NOMO-1 treated with DMSO at 0.1 percent for 48 hours (cell line): ENCODE measurements at regions not wholly inside any gene's neighbourhood (a gene's known extent, or its start where the extent isn't known, plus 50 kb on each side); places are given as distances from the start of the nearest gene placed in this dataset.

Experiments
- DNase-seq: peaks from one replicate; lab custom pipeline; 2025; ENCODE audit not compliant: unreplicated experiment; lab: John Stamatoyannopoulos, UW

DNA sequence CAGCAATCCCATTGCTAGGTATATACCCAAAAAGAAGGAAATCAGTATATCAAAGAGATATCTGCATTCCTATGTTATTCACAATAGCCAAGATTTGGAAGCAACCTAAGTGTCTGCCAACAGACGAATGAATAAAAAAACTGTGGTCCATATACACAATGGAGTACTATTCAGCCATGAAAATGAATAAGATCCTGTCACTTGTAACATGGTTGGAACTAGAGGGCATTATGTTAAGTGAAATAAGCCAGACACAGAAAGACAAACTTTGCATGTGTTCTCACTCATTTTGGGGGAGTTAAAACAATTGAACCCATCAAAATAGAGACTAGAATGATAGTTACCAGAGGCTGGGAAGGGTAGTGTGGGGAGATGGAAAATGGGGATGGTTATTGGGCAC is 323.5 kb upstream of the NFE2L3 start:
- no peak for DNase-seq

DNA sequence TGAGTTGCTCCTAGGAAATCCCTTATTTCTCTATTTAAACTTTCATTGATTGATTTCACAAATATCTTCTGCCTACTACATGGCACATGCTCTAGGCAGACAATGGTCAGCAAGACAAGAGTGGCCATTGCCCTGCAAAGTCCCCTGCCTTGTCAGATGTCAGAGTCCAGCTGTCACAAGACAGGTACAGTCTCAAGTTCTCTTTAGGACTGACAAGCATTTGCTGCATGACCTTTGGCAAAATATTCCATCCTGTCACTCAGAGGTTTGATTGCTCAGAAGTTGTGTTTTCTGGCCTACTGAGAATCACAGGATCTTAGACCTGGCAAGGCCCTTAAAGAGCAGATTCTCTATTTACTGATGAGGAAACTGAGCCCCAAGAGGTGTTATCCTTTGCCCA is 322.3 kb upstream of the NFE2L3 start:
- no peak for DNase-seq

DNA sequence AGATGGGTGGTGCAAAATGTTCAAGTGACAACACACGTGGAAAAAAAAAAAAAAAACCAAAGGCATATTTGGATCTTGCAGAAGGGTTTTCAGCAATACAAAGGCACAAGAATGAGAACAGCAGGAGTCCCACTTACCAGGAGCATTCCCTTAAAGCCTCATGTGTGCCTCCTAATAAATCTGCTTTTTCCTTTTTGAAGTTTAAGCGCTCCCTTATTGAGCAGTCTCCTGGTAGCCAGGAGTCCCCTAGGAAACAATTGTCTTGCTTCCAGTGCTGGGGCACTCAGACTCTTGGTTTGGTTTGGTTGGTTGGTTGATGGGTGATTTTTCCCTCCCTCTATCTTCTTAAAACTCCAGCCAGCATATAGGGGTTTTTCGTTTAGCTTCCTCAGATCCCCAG is 321.8 kb upstream of the NFE2L3 start:
- DNase-seq = no peak

DNA sequence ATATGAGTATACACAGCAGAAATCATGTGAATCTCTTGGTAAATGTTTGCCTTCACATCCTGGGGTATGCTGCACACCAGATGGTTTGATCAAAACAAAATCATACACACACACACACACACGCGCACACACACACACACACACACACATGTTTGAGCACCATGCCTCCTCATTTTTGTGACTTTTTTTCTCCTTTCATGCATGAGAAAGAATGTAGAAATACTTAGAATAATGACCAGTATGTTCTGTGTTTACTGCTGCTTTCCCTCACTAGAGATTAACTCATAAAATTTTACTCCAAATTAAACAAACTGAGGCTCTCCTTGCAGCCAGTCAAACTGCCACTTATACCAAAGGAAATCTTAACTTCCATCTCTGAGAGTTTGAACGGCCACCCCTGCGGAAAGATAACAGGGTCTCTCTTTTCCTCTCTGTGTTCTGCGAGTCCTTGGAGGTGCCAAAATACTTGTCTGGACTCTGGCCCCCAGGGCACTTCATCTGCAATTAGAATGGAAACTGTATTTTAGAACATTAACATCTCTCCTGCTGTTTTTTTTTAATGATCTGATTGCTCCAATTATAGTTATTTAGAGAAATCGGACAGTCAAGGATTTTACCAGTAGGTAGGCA is 320.8 kb upstream of the NFE2L3 start:
- no peak for DNase-seq

DNA sequence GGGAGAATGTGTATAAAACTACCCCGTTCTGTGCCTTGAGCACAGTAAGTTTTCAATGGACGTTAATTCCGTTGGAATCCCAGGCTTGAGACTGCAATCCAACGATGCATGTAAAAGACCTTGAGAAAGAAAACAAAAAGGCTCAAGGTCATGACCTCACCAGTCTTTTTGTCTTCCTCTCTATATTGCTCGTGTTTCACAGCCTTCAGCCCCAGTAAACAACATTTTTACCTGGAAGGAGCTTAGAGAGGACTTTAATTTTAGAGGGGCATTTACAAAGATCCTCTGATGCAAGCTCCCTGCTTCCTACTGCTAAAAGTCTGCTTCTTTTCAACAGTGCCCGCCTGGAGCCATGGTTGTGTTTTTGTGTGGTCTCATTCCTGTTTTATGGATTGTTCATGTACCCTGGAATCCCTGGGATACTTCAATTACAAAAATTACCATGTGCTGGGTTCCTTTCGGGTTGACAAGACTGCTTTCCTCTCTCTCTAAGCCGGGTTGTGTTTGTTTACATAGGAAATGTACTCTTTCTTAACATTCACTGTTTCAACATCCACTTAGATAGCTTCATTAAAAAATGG is 320.1 kb upstream of the NFE2L3 start:
- no peak for DNase-seq

DNA sequence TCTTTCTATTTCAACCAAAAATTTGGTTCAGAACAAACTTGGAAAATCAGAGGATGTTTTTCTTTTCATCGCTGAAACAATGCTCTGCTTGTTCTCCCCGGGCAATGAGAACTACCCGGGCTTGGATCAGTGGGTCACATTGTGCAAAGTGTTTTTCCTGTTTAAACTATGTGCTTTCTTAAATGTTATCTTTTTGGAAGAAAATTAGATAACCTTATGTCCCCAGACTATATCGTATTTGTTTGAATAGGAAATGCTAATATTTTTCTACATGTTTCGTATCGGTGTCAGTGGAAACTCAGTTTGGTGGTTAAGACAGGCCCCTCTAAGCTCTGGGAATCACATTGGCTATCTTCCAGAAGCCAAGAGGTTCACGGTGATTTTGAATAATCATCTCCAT is 319.5 kb upstream of the NFE2L3 start:
- DNase-seq = no peak

DNA sequence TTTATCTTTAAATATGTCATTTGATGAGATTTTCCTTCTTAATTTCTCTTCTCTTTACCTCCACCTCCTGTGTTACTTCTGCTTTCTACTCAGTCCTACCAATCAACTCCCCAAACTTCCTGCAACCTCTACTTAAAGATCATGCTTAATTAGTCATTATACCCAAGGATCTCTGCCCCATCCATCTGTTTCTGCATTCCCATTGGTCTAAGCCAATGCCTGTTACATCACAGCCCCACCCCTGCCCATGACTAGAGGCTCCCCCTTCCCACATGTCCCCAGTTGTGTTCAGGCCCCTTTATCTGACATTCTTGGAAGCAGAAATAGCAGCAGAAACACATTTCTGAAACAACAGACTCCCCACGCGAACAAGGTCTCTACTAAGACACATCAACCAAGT is 319.1 kb upstream of the NFE2L3 start:
- DNase-seq = no peak

DNA sequence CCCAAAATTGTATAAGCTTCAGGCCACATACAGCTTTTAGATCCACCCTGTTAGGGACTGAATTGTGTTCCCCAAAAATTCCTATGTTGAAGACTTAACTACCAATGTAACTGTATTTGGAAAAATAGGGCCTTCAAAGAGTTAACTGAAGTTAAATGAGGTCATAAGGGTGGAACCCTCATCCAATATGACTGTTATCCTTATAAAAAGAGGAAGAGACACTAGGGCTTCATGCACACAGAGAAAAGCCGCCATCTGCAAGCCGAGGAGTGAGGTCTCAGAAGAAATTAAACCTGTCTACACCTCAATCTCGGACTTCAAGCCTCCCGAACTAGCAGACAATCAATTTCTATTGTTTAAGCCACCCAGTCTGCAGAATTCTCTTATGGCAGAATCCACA is 317.9 kb upstream of the NFE2L3 start:
- peak; percentile 62 for DNase-seq

DNA sequence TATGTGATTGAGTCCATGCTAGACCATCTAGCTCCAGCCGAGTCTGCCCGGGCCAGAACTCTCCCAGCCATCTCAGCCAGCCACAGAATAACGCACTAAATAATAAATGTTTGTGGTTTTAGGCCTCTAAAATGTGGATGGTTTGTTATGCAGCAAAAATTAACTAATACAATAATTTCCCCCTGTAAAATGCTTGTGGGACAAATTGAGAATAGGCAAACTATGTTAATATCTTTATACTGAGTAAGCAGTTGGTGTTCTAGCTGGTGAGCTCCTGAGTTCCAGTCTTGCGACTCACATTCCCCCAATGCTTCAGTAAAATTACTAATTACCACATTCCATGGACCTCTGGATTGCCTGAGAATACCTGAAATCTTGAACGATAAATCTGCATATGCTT is 316.8 kb upstream of the NFE2L3 start:
- no peak for DNase-seq

DNA sequence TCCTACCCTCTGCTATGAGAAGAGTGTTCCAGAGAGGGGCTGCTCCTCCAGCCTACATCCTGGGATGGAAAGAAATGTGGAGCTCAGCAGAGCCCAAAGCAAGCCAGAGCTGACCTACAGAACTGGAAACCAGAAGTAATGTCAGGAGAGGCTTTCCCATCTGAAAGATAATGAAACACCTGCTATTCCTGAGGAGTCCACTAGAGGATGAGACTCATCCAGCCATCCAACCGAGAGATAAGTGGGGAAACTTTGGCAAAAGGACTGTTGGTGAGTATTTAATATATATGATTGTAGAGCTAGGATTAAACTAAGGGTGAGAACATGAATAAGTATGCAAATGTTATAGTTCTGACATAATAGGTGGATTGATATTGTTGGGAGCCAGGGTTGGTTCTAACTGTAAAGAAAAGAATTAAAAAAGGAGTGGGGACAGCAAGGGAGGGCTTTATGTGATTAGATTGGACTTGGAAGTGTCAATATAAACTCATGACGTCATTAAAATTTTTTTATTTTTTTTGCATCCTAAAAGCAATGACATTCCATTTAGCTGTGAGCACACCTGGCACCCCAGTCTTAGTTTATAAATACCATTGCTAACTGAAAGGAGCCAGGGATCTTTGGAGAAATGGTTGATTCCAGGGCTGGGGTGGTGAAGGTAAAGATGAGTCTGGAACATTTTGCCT is 312.8 kb upstream of the NFE2L3 start:
- DNase-seq = no peak

DNA sequence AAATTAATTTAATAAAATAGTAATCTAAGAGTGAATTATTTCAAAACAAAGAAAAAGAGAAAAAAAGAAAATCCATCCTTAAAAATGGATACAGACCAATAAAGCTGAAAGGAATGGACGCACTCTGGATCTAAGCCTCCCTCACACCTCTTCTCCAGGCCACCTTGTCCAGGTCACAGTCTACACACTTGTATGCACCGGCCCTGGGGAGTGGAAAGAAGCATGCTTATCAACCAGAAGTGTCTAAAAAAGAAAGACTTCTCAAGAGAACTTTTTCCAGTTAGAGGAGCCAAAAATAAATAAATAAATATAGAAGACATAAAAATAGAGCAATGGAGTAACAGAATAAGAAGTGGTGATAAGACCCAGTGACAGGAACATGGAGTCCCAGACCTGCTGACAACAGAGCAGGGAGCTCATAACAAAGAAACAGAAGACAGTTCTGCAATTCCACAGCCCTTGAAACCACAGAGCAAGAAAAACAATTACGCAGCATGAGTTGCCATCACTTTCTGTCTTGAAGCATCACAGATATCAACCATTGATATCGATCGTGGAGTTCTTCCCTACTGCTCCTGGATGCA is 311.7 kb upstream of the NFE2L3 start:
- peak; percentile 49 for DNase-seq

DNA sequence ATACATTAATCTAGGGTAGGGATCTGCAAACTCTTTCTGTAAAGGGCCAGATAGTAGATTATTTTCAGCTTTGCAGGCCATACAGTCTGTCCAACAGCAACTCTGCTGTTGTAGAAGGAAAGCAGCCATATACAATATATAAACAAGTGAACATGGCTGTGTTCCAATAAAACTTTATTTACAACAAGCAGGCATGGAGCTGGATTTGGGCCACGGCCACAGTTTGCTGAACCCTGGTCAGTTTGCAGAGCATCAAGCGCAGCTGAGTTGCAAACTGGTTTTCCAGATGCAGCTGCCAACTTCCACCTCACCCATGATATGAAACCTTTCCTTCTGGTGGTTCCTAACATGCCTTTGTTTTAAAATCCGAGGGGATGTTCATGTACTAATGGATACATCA is 310.4 kb upstream of the NFE2L3 start:
- DNase-seq = no peak

DNA sequence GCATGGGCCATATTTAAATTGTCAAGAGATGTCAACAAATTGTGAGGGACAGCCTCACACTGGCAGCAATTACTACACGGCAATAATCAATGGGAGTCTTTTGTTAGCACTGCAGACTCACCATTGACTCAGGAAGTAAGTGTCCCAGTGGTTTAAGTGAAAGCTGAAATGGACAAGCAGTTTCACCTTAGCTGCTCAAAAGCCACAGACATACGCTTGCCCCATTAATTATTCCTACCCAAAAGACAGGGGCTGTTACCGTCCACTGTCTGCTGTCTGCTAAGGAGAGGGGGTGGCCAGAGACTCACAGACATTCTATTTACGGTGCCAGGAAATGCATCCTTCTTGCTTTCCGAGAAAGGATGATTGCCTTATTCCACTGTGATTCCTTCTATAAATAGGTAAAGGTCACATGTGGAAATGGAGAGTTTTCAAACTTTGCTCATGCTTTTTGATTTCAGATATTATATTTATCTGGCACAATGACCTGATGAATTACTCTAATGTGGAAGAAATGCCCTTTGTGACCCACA is 309.7 kb upstream of the NFE2L3 start:
- DNase-seq = no peak

DNA sequence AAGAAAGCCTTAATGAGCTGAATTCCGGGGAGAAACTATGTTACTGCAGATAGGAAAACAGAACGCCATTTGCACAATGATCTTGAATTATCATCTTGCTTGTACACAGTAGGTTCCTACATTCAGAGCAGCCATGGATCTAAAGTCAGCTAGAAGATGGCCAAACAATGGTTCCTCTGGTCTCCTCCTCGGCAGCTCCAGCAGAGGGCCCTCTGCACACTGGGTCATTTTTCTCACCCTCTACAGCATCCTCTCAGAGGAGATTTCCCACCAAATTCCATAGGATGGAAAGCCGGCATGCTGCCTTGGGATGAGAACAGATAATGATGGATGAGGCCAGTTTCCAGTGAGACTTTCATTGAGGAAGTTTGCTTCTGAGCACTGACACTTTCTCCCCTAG is 308.5 kb upstream of the NFE2L3 start:
- DNase-seq = no peak

DNA sequence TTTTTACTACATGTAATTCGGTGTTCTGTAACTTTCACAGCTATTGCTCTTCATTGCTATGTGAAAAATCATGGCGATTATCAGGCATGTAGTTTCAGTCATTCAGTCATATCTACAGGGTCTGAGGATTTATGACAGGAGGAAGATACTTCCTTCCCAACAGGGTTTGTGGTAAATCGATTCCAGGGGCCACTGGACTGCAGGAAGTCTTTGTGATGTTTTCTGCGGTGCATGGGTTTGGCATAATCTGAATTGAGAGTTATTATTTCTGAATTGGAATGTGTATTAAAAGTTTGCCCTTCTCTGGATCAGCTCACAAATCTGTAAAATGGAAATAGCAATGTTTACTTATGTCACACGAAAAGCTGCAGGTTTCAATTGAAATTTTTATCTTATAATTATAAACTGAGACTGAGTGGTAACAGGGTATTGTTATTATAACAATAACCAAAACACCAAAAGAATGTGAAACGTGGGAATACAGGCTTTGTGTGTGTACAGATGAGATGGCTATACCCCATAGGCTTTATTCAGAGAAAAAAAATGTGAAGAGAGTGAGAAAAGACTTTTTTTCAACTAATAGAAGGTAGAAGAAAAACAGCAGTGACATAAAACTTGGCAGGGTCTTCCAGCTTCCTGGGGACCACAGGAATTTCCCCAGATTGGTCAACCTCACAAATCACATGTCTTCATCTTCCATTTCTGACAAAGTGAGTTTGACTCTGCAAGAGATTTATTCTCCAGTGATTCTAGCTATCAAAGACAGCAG is 307.7 kb upstream of the NFE2L3 start:
- peak; percentile 45 for DNase-seq

DNA sequence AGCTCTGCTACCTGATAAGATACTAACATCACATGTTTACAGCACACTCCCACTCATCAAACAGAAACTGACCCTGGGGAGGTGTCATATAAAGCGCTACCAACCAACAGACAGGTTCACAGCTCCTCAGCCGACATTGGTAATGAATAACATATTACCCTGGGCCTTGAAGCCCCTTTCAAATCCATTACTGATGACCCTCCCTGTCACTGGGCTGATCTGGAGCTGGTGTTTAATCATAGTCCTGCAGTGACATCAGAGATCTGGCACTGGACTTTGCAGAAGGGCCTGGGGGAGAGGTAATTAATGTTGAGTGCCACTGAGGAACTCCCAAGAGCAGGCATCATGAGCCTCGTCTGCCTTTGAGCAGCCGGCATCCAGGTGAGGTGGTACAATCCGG is 306.5 kb upstream of the NFE2L3 start:
- DNase-seq = no peak

DNA sequence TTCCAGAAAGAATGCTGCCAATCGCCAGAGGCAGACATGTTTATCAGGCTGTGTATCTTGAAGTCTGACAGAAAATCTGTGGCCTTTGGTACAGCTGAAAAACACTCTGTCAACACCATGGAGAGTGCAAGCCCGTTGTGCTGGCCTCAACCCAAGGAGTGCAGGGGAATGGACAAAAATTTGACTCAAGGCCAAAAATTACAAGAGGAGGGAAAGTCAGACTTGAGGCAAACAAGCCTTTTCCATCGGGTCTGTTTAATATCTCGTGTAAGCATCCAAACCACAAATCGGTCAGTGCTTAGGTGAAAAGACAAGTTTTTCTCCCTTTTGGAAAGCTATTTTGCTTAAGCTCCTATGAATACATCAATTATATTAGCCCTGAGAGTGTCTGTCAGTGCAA is 305.3 kb upstream of the NFE2L3 start:
- no peak for DNase-seq

DNA sequence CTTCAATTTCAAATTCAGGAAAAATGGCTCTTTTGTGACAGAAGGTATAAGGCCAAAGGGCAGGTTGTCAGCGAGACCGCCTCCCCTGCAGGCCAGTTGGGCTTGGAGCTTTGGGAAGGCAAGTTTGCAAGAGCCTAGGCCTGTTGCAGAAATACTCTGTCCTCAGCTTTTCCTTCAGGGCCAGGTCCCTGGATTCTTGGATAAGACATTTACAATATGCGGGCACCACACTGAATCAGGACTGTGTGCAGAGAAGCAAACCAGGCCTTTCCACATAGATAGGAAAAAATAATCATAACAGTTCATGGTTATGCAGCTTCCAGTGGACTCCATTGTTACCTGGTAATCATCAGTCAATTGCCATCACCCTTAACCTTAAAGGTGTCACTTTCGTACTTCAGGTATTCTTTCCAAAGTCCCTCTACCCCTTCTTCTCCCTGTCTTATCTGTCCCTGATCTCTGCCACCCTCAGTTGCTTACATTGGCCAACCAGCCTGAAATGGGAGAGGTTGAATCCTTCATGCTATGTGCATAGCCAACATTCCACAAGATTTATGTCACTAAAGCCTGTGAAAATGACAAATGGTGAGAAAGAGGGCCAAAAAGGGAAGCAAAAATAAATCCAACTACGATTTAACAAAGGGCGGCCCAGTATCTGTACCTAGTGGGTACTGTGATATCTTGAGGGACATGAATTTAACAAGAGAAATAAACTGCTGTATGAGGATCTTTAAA is 304.5 kb upstream of the NFE2L3 start:
- DNase-seq = no peak

DNA sequence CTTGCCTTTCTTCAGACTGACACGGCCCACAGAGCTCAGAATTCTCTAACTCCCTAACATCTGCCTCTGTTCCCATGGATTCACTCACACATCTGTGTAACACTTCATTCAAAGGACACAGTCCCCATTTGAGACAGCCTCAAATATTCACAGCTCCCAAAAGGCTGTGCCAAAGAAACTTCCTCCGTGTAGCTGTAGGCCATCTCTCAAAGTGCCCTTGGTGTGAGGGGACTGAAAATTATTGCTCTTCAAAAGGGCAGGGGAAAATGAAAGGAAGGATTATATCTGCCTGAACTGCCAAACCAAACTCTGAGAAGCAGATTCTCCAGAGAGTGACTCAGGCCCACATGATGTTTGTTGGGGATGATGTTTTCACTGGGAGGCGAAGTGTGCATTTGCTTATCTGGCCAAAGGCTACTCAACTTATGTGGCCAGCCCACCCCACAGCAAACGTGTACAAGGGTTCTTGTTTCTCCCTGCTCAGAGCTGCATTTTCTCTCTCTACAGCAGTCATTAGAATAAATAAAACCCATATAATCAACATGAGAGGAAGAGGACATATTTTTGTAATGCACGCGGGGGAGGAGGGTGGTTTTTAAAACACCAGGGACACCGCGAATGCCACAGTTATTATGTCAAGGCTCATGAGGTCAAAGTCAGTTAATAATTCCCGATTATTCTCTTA is 302.4 kb upstream of the NFE2L3 start:
- no peak for DNase-seq

DNA sequence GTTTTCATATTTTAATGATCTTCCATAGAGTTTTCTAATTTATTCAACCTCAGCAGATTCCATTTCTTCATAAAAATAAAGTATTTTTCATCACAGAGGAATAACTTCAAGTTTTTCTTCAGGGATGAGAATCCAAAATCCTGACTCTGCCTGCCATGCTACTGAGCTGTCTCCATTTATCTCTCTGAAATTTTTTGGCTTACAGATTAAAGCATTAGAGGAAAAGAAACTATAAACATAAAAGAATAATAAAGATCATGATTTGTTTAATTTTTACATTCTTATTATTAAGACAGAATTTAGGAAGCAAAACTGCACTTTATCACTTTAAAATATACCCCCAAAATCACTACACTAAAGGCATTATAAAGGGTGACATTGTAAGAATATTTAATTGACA is 301.8 kb upstream of the NFE2L3 start:
- DNase-seq = no peak
